Tibial artery (tissue), 4 donors: ENCODE measurements at regions not wholly inside any gene's neighbourhood (a gene's known extent, or its start where the extent isn't known, plus 50 kb on each side); places are given as distances from the start of the nearest gene placed in this dataset.

Experiments
- DNase-seq, 2 donors: peaks; one replicate each; pipeline ENCODE4 v3.0.0-alpha.2; 2019
- H3K27ac ChIP-seq, 2 donors: fragments of 200-600 bp; sonication (generic) in 1 of 2; 1 replicate in 1 of 2; 2 replicates in 1 of 2; pipeline ENCODE4 v1.5.1; 2018 to 2019; ENCODE audit warnings: mild to moderate bottlenecking in 1 of 2
- H3K27me3 ChIP-seq, 2 donors: fragments of 200-600 bp; sonication (generic) in 1 of 2; one replicate each; pipeline versions ENCODE4 v1.5.1 to v1.6.0; 2016 to 2019
- H3K36me3 ChIP-seq, 3 donors: fragments of 200-600 bp; sonication (generic) in 2 of 3; one replicate each; pipeline ENCODE4 v1.5.1; 2016 to 2019; ENCODE audit warnings: mild to moderate bottlenecking in 2 of 3
- H3K4me1 ChIP-seq, 4 donors: fragments of 200-600 bp; sonication (generic) in 2 of 4; 1 replicate in 3 of 4; 2 replicates in 1 of 4; pipeline ENCODE4 v1.5.1; 2016 to 2019
- H3K4me3 ChIP-seq, 2 donors: fragments of 200-600 bp; sonication (generic) in 1 of 2; 1 replicate in 1 of 2; 2 replicates in 1 of 2; pipeline ENCODE4 v1.5.1; 2018 to 2019; ENCODE audit warnings: mild to moderate bottlenecking in 2 of 2
- H3K9me3 ChIP-seq, 3 donors: fragments of 200-600 bp; sonication (generic) in 1 of 3; one replicate each; pipeline ENCODE4 v1.5.1; 2016 to 2019
- CTCF ChIP-seq, 2 experiments: fragments of 200-600 bp in 1 of 2; fragments of 450-650 bp in 1 of 2; IDR thresholded peaks; one replicate each; pipeline ENCODE4 v1.5.1; 2017 to 2019; ENCODE audit warnings: antibody characterized with exemption in 2 of 2, mild to moderate bottlenecking in 1 of 2, moderate library complexity in 1 of 2
- intact Hi-C: fragments of 100-400 bp; cut with DNase I; formaldehyde crosslinking; loops from one replicate; pipeline ENCODE4 v1.15.0; 2023; ENCODE audit warnings: low total_unique reads

GRCh38 chr2:8574196-8575037, 107.4 kb upstream of the ID2 start:
- no peak for DNase-seq
- Histone ChIP-seq H3K9me3 (no peaks in the 10 kb centered on the region), H3K4me1 (peaks cover 0 to 15% (median 8%) of the 10 kb centered on the region in 4 donors), H3K27me3 (peaks cover 0 to 15% of the 10 kb centered on the region in 2 donors), H3K4me3 (no peak overlapping the region), H3K36me3 (no peaks in the 10 kb centered on the region), H3K27ac (no peak overlapping the region)
- no peak for TF ChIP-seq CTCF (IDR thresholded peaks at IDR 0.05)
- intact Hi-C loops: no loop called here

- no peaks in the 10 kb centered on the region for H3K36me3 ChIP-seq
- intact Hi-C loops: no loop called here
- DNase-seq: no peak
- peaks cover 0 to 15% of the 10 kb centered on the region in 2 donors for H3K27me3 ChIP-seq
- peak overlapping the region in 1 of 2 donors; percentile 26 for H3K4me3 ChIP-seq
- no peak overlapping the region for H3K27ac ChIP-seq
- peaks cover 0 to 15% (median 8%) of the 10 kb centered on the region in 4 donors for H3K4me1 ChIP-seq
- no peaks in the 10 kb centered on the region for H3K9me3 ChIP-seq
- TF ChIP-seq CTCF (IDR thresholded peaks at IDR 0.05): no peak
These were observed 106.6 kb upstream of the ID2 start for GRCh38 chr2:8575038-8575833.

GRCh38 chr2:8575834-8576423, 105.9 kb upstream of the ID2 start:
- H3K27ac ChIP-seq: no peak overlapping the region
- TF ChIP-seq CTCF (IDR thresholded peaks at IDR 0.05): no peak
- H3K4me1 ChIP-seq: peaks cover 0 to 15% (median 8%) of the 10 kb centered on the region in 4 donors
- H3K9me3 ChIP-seq: no peaks in the 10 kb centered on the region
- no peaks in the 10 kb centered on the region for H3K36me3 ChIP-seq
- intact Hi-C loops: no loop called here
- H3K4me3 ChIP-seq: no peak overlapping the region
- H3K27me3 ChIP-seq: peaks cover 0 to 15% of the 10 kb centered on the region in 2 donors
- no peak for DNase-seq

GRCh38 chr2:8576525-8577167, 105.2 kb upstream of the ID2 start:
- no peak overlapping the region for H3K4me3 ChIP-seq
- no peak for TF ChIP-seq CTCF (IDR thresholded peaks at IDR 0.05)
- H3K27me3 ChIP-seq: peaks cover 0 to 15% of the 10 kb centered on the region in 2 donors
- no peaks in the 10 kb centered on the region for H3K9me3 ChIP-seq
- peaks cover 0 to 15% (median 8%) of the 10 kb centered on the region in 4 donors for H3K4me1 ChIP-seq
- H3K36me3 ChIP-seq: no peaks in the 10 kb centered on the region
- no peak overlapping the region for H3K27ac ChIP-seq
- DNase-seq: no peak
- intact Hi-C loops: no loop called here

- no peak for TF ChIP-seq CTCF (IDR thresholded peaks at IDR 0.05)
- Histone ChIP-seq H3K27me3 (peaks cover 0 to 15% of the 10 kb centered on the region in 2 donors), H3K4me3 (no peak overlapping the region), H3K36me3 (no peaks in the 10 kb centered on the region), H3K9me3 (no peaks in the 10 kb centered on the region), H3K4me1 (peaks cover 0 to 15% (median 8%) of the 10 kb centered on the region in 4 donors), H3K27ac (no peak overlapping the region)
- intact Hi-C loops: no loop called here
- DNase-seq: no peak
These were observed 104.3 kb upstream of the ID2 start for GRCh38 chr2:8577573-8577972.
